ENCODE measurements at regions not wholly inside any gene's neighbourhood (a gene's known extent, or its start where the extent isn't known, plus 50 kb on each side); places are given as distances from the start of the nearest gene placed in this dataset.

GRCh38 chr10:9992661-9993060 is 1025.0 kb upstream of the CELF2 start:
- TF ChIP-seq, protein P1, sequence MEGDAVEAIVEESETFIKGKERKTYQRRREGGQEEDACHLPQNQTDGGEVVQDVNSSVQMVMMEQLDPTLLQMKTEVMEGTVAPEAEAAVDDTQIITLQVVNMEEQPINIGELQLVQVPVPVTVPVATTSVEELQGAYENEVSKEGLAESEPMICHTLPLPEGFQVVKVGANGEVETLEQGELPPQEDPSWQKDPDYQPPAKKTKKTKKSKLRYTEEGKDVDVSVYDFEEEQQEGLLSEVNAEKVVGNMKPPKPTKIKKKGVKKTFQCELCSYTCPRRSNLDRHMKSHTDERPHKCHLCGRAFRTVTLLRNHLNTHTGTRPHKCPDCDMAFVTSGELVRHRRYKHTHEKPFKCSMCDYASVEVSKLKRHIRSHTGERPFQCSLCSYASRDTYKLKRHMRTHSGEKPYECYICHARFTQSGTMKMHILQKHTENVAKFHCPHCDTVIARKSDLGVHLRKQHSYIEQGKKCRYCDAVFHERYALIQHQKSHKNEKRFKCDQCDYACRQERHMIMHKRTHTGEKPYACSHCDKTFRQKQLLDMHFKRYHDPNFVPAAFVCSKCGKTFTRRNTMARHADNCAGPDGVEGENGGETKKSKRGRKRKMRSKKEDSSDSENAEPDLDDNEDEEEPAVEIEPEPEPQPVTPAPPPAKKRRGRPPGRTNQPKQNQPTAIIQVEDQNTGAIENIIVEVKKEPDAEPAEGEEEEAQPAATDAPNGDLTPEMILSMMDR (IDR thresholded peaks at IDR 0.05; ENCODE audit: low read depth, low read length, poor library complexity, severe bottlenecking): no peak
- TF ChIP-seq EZH2phosphoT487 (IDR thresholded peaks at IDR 0.05; ENCODE audit: borderline replicate concordance, low read length): no peak

Measured in DOHH2 (cell line).